Activated T-helper 1 cell treated with anti-CD3 and anti-CD28 coated beads, Interleukin-12 subunit alpha, Interleukin-12 subunit beta, Interleukin-2, Interleukin-4 antibody, amounts not matched to agents 30 ng/mL and 10 ng/mL and 1 ng/mL, durations not matched to agents 14 hours and 24 hours and 36 hours (primary cell): ENCODE measurements at regions not wholly inside any gene's neighbourhood (a gene's known extent, or its start where the extent isn't known, plus 50 kb on each side); places are given as distances from the start of the nearest gene placed in this dataset.

Experiments used
- DNase-seq: peaks from one replicate; pipeline ENCODE4 v3.0.0; 2021; ENCODE audit warnings: low spot score
- H3K27ac Mint-ChIP-seq: one replicate; pipeline ENCODE4 v1.8.0; 2021; ENCODE audit warnings: mild to moderate bottlenecking, mixed read lengths
- H3K27me3 Mint-ChIP-seq: one replicate; pipeline ENCODE4 v1.8.0; 2022; ENCODE audit warnings: mild to moderate bottlenecking, moderate library complexity, mixed read lengths; ENCODE audit not compliant: insufficient read depth
- H3K36me3 Mint-ChIP-seq: one replicate; pipeline ENCODE4 v1.8.0; 2021; ENCODE audit warnings: low read depth, mixed read lengths
- H3K4me1 Mint-ChIP-seq: one replicate; pipeline ENCODE4 v1.8.0; 2021; ENCODE audit warnings: low read depth, mixed read lengths
- H3K4me3 Mint-ChIP-seq: one replicate; pipeline ENCODE4 v1.8.0; 2021; ENCODE audit warnings: mild to moderate bottlenecking, moderate library complexity, mixed read lengths
- H3K9me3 Mint-ChIP-seq: one replicate; pipeline ENCODE4 v1.8.0; 2021; ENCODE audit warnings: mixed read lengths
- intact Hi-C: fragments of 100-400 bp; cut with micrococcal nuclease; formaldehyde crosslinking; loops from one replicate; pipeline ENCODE4 v1.15.1; 2024

GRCh38 chr3:168396861-168397260, 301.1 kb upstream of the GOLIM4 start:
- intact Hi-C loops, result no loop called here
- no peaks in the 10 kb centered on the region for H3K36me3 Mint-ChIP-seq
- H3K4me3 Mint-ChIP-seq, result no peak overlapping the region
- no peaks in the 10 kb centered on the region for H3K4me1 Mint-ChIP-seq
- no peak overlapping the region for H3K27ac Mint-ChIP-seq
- no peaks in the 10 kb centered on the region for H3K9me3 Mint-ChIP-seq
- no peaks in the 10 kb centered on the region for H3K27me3 Mint-ChIP-seq
- no peak for DNase-seq

- H3K27me3 Mint-ChIP-seq, result no peaks in the 10 kb centered on the region
- intact Hi-C loops, result no loop called here
- no peaks in the 10 kb centered on the region for H3K9me3 Mint-ChIP-seq
- no peaks in the 10 kb centered on the region for H3K36me3 Mint-ChIP-seq
- H3K27ac Mint-ChIP-seq, result no peak overlapping the region
- no peaks in the 10 kb centered on the region for H3K4me1 Mint-ChIP-seq
- H3K4me3 Mint-ChIP-seq, result no peak overlapping the region
- no peak for DNase-seq
These were observed 299.8 kb upstream of the GOLIM4 start for GRCh38 chr3:168395551-168395950.

GRCh38 chr3:168394439-168394838, 298.7 kb upstream of the GOLIM4 start:
- H3K27ac Mint-ChIP-seq, result no peak overlapping the region
- no peaks in the 10 kb centered on the region for H3K4me1 Mint-ChIP-seq
- H3K4me3 Mint-ChIP-seq, result no peak overlapping the region
- intact Hi-C loops, result no loop called here
- no peaks in the 10 kb centered on the region for H3K27me3 Mint-ChIP-seq
- DNase-seq, result no peak
- H3K36me3 Mint-ChIP-seq, result no peaks in the 10 kb centered on the region
- H3K9me3 Mint-ChIP-seq, result no peaks in the 10 kb centered on the region

GRCh38 chr3:168386301-168386700, 290.6 kb upstream of the GOLIM4 start:
- H3K4me3 Mint-ChIP-seq, result no peak overlapping the region
- DNase-seq, result no peak

GRCh38 chr3:168384990-168385389, 289.3 kb upstream of the GOLIM4 start:
- no peaks in the 10 kb centered on the region for H3K27me3 Mint-ChIP-seq
- H3K4me3 Mint-ChIP-seq, result no peak overlapping the region
- peaks cover 10% of the 10 kb centered on the region for H3K9me3 Mint-ChIP-seq
- intact Hi-C loops, result no loop called here
- H3K36me3 Mint-ChIP-seq, result no peaks in the 10 kb centered on the region
- DNase-seq, result no peak
- no peak overlapping the region for H3K27ac Mint-ChIP-seq
- H3K4me1 Mint-ChIP-seq, result no peaks in the 10 kb centered on the region

More at GRCh38 chr3:168386301-168386700, 290.6 kb upstream of the GOLIM4 start:
- Mint-ChIP-seq H3K27ac (no peak overlapping the region), H3K27me3 (no peaks in the 10 kb centered on the region), H3K4me1 (no peaks in the 10 kb centered on the region), H3K36me3 (no peaks in the 10 kb centered on the region), H3K9me3 (peaks cover 5% of the 10 kb centered on the region)
- intact Hi-C loops, result no loop called here

- H3K27ac Mint-ChIP-seq, result no peak overlapping the region
- no peaks in the 10 kb centered on the region for H3K27me3 Mint-ChIP-seq
- intact Hi-C loops, result no loop called here
- H3K36me3 Mint-ChIP-seq, result no peaks in the 10 kb centered on the region
- no peak overlapping the region for H3K4me3 Mint-ChIP-seq
- H3K4me1 Mint-ChIP-seq, result no peaks in the 10 kb centered on the region
- peaks cover 10% of the 10 kb centered on the region for H3K9me3 Mint-ChIP-seq
- no peak for DNase-seq
These were observed 287.8 kb upstream of the GOLIM4 start for GRCh38 chr3:168383573-168383972.

GRCh38 chr3:168371846-168372245, 276.1 kb upstream of the GOLIM4 start:
- Mint-ChIP-seq H3K36me3 (no peaks in the 10 kb centered on the region), H3K27me3 (no peaks in the 10 kb centered on the region), H3K27ac (no peak overlapping the region), H3K4me3 (no peak overlapping the region), H3K9me3 (no peaks in the 10 kb centered on the region), H3K4me1 (no peaks in the 10 kb centered on the region)
- intact Hi-C loops, result no loop called here
- no peak for DNase-seq

- Mint-ChIP-seq H3K4me1 (no peaks in the 10 kb centered on the region), H3K9me3 (no peaks in the 10 kb centered on the region), H3K27ac (no peak overlapping the region), H3K4me3 (no peak overlapping the region), H3K27me3 (no peaks in the 10 kb centered on the region), H3K36me3 (no peaks in the 10 kb centered on the region)
- DNase-seq, result no peak
- intact Hi-C loops, result no loop called here
These were observed 269.2 kb upstream of the GOLIM4 start for GRCh38 chr3:168364967-168365366.

- Mint-ChIP-seq H3K9me3 (no peaks in the 10 kb centered on the region), H3K36me3 (no peaks in the 10 kb centered on the region), H3K4me3 (no peak overlapping the region), H3K4me1 (no peaks in the 10 kb centered on the region), H3K27me3 (no peaks in the 10 kb centered on the region), H3K27ac (no peak overlapping the region)
- DNase-seq, result no peak
- intact Hi-C loops, result no loop called here
These were observed 267.0 kb upstream of the GOLIM4 start for GRCh38 chr3:168362661-168363247.

GRCh38 chr3:168362156-168362555, 266.4 kb upstream of the GOLIM4 start:
- intact Hi-C loops, result no loop called here
- H3K4me3 Mint-ChIP-seq, result no peak overlapping the region

GRCh38 chr3:168360993-168361392, 265.3 kb upstream of the GOLIM4 start:
- no peaks in the 10 kb centered on the region for H3K27me3 Mint-ChIP-seq
- H3K36me3 Mint-ChIP-seq, result no peaks in the 10 kb centered on the region
- intact Hi-C loops, result no loop called here
- DNase-seq, result no peak
- no peaks in the 10 kb centered on the region for H3K4me1 Mint-ChIP-seq
- no peak overlapping the region for H3K4me3 Mint-ChIP-seq
- H3K27ac Mint-ChIP-seq, result no peak overlapping the region
- H3K9me3 Mint-ChIP-seq, result no peaks in the 10 kb centered on the region

More at GRCh38 chr3:168362156-168362555, 266.4 kb upstream of the GOLIM4 start:
- Mint-ChIP-seq H3K27me3 (no peaks in the 10 kb centered on the region), H3K9me3 (no peaks in the 10 kb centered on the region), H3K36me3 (no peaks in the 10 kb centered on the region), H3K27ac (no peak overlapping the region), H3K4me1 (no peaks in the 10 kb centered on the region)
- DNase-seq, result no peak

GRCh38 chr3:168342946-168343850, 247.5 kb upstream of the GOLIM4 start:
- intact Hi-C loops, result no loop called here

More at GRCh38 chr3:168342946-168343850, 247.5 kb upstream of the GOLIM4 start:
- no peaks in the 10 kb centered on the region for H3K9me3 Mint-ChIP-seq
- no peaks in the 10 kb centered on the region for H3K27me3 Mint-ChIP-seq
- no peak for DNase-seq
- H3K36me3 Mint-ChIP-seq, result no peaks in the 10 kb centered on the region
- H3K4me3 Mint-ChIP-seq, result no peak overlapping the region
- H3K27ac Mint-ChIP-seq, result no peak overlapping the region
- no peaks in the 10 kb centered on the region for H3K4me1 Mint-ChIP-seq
